IMR-90 (cell line): ENCODE measurements at regions not wholly inside any gene's neighbourhood (a gene's known extent, or its start where the extent isn't known, plus 50 kb on each side); places are given as distances from the start of the nearest gene placed in this dataset.

Experiments used
- ATAC-seq: fragments of 200-7000 bp; cut with Tn5 transposase; 2 replicates; pipeline ENCODE4 v1.9.1; 2020; ENCODE audit warnings: low read depth, mild to moderate bottlenecking, moderate library complexity
- BruUV-seq: library from RNA; stranded (reverse); fragments of 400-500 nt; replicated peaks from 2 replicates; lab custom pipeline; 2021; lab: Mats Ljungman, UMichigan
- CTCF ChIA-PET: fragments of 300-600 bp; formaldehyde crosslinking; extraction: SDS; loops from one replicate; lab custom pipeline; 2021; ENCODE audit warnings: antibody characterized with exemption; lab: Yijun Ruan, JAX
- POLR2A ChIA-PET: fragments of 300-600 bp; sonication (Branson Sonifier 250); formaldehyde crosslinking; loops from one replicate; lab custom pipeline; 2022; ENCODE audit warnings: antibody characterized with exemption; ENCODE audit not compliant: unreplicated experiment; lab: Charles Lee
- DNase-seq: peaks from one replicate; pipeline ENCODE4 v3.0.0; 2013
- H2AFZ ChIP-seq: replicated peaks from 2 replicates; pipeline ENCODE3; 2013; ENCODE audit warnings: low read length, mild to moderate bottlenecking; ENCODE audit not compliant: poor library complexity
- H2AK5ac ChIP-seq: 2 replicates; pipeline ENCODE4 v1.6.1; 2013; ENCODE audit warnings: low read depth, low read length, inconsistent platforms
- H2AK9ac ChIP-seq: replicated peaks from 2 replicates; pipeline ENCODE3; 2013; ENCODE audit warnings: mild to moderate bottlenecking, low read depth, low read length, moderate library complexity; ENCODE audit not compliant: poor library complexity
- H2BK120ac ChIP-seq: 2 replicates; pipeline ENCODE4 v1.6.1; 2013; ENCODE audit warnings: low read depth, low read length, inconsistent platforms
- H2BK15ac ChIP-seq: 3 replicates; pipeline ENCODE4 v1.6.1; 2013; ENCODE audit warnings: low read depth, low read length, inconsistent platforms
- H2BK20ac ChIP-seq: 2 replicates; pipeline ENCODE4 v1.6.1; 2013; ENCODE audit warnings: low read depth, mild to moderate bottlenecking, inconsistent platforms, low read length, moderate library complexity
- H2BK5ac ChIP-seq: 2 replicates; pipeline ENCODE4 v1.6.1; 2013; ENCODE audit warnings: mild to moderate bottlenecking, low read depth, low read length, inconsistent platforms; ENCODE audit not compliant: poor library complexity, severe bottlenecking
- H3K14ac ChIP-seq: replicated peaks from 2 replicates; pipeline ENCODE4 v1.6.1; 2013; ENCODE audit warnings: low read depth, low read length, inconsistent platforms
- H3K18ac ChIP-seq: 2 replicates; pipeline ENCODE4 v1.6.1; 2013; ENCODE audit warnings: low read depth, low read length, control low read depth
- H3K23ac ChIP-seq: 2 replicates; pipeline ENCODE4 v1.6.1; 2013; ENCODE audit warnings: low read depth, low read length, inconsistent platforms
- H3K27ac ChIP-seq: 2 replicates; pipeline ENCODE4 v1.5.1; 2013; ENCODE audit warnings: mild to moderate bottlenecking, control low read depth, low read length; ENCODE audit not compliant: insufficient read depth
- H3K27me3 ChIP-seq: 2 replicates; pipeline ENCODE4 v1.6.1; 2013; ENCODE audit warnings: low read length; ENCODE audit not compliant: control insufficient read depth, insufficient read depth
- H3K36me3 ChIP-seq: 2 replicates; pipeline ENCODE4 v1.6.1; 2013; ENCODE audit warnings: low read length, mixed read lengths; ENCODE audit not compliant: control insufficient read depth, insufficient read depth
- H3K4ac ChIP-seq: 2 replicates; pipeline ENCODE4 v1.6.1; 2013; ENCODE audit warnings: low read depth, low read length, inconsistent platforms
- H3K4me1 ChIP-seq: 2 replicates; pipeline ENCODE4 v1.6.1; 2013; ENCODE audit warnings: low read length, mixed read lengths; ENCODE audit not compliant: control insufficient read depth, insufficient read depth
- H3K4me2 ChIP-seq: 2 replicates; pipeline ENCODE4 v1.6.1; 2013; ENCODE audit warnings: low read depth, mild to moderate bottlenecking, control low read depth, low read length, moderate library complexity
- H3K4me3 ChIP-seq: 2 replicates; pipeline ENCODE4 v1.5.1; 2013; ENCODE audit warnings: low read depth, mild to moderate bottlenecking, control low read depth, low read length, moderate library complexity; ENCODE audit not compliant: insufficient read depth
- H3K56ac ChIP-seq: 2 replicates; pipeline ENCODE4 v1.6.1; 2013; ENCODE audit warnings: low read length, inconsistent platforms; ENCODE audit not compliant: insufficient read depth; ENCODE audit errors: extremely low read depth
- H3K79me1 ChIP-seq, 2 experiments: 2 replicates each; pipeline ENCODE4 v1.6.1; 2013; ENCODE audit warnings: low read length in 2 of 2, inconsistent platforms in 1 of 2, low read depth in 1 of 2
- H3K9ac ChIP-seq: 2 replicates; pipeline ENCODE4 v1.6.1; 2013; ENCODE audit warnings: low read depth, low read length, control low read depth
- H3K9me1 ChIP-seq: 2 replicates; pipeline ENCODE4 v1.6.1; 2013; ENCODE audit warnings: low read length, inconsistent platforms; ENCODE audit not compliant: insufficient read depth
- H3K9me3 ChIP-seq: 2 replicates; pipeline ENCODE4 v1.6.1; 2013; ENCODE audit warnings: low read length; ENCODE audit not compliant: control insufficient read depth, insufficient read depth
- H4K20me1 ChIP-seq: 2 replicates; pipeline ENCODE4 v1.6.1; 2013; ENCODE audit warnings: low read length, inconsistent platforms; ENCODE audit not compliant: insufficient read depth
- H4K5ac ChIP-seq: 2 replicates; pipeline ENCODE4 v1.6.1; 2013; ENCODE audit warnings: mild to moderate bottlenecking, low read depth, low read length, control low read depth
- H4K8ac ChIP-seq, 2 experiments: 2 replicates each; pipeline ENCODE4 v1.6.1; 2013; ENCODE audit warnings: low read depth in 2 of 2, low read length in 2 of 2, control low read depth in 1 of 2, inconsistent platforms in 1 of 2
- H4K91ac ChIP-seq: 2 replicates; pipeline ENCODE4 v1.6.1; 2013; ENCODE audit warnings: low read depth, low read length, inconsistent platforms; ENCODE audit not compliant: insufficient read depth
- BHLHE40 ChIP-seq: fragments of 150-350 bp; IDR thresholded peaks from 2 replicates; pipeline ENCODE4 v1.6.1; 2016; ENCODE audit warnings: mild to moderate bottlenecking, low read depth, low read length
- CEBPB ChIP-seq: IDR thresholded peaks from 2 replicates; pipeline ENCODE4 v1.6.1; 2012; ENCODE audit warnings: low read depth, low read length, improper control_type of control experiment
- CTCF ChIP-seq: conservative IDR thresholded peaks from 2 replicates; pipeline ENCODE4 v1.5.1; 2012; ENCODE audit warnings: mild to moderate bottlenecking, low read depth, low read length, improper control_type of control experiment
- FOS ChIP-seq: fragments of 150-350 bp; IDR thresholded peaks from 2 replicates; pipeline ENCODE4 v1.6.1; 2016; ENCODE audit warnings: low read depth, low read length
- MAFK ChIP-seq: IDR thresholded peaks from 2 replicates; pipeline ENCODE4 v1.6.1; 2012; ENCODE audit warnings: low read depth, low read length, improper control_type of control experiment
- MAZ ChIP-seq: IDR thresholded peaks from 2 replicates; pipeline ENCODE4 v1.6.1; 2012; ENCODE audit warnings: low read depth, mild to moderate bottlenecking, low read length, improper control_type of control experiment, moderate library complexity, borderline replicate concordance
- MXI1 ChIP-seq: IDR thresholded peaks from 2 replicates; pipeline ENCODE4 v1.6.1; 2012; ENCODE audit warnings: low read depth, mild to moderate bottlenecking, low read length, moderate library complexity, borderline replicate concordance
- RAD21 ChIP-seq: IDR thresholded peaks from 2 replicates; pipeline ENCODE4 v1.6.1; 2012; ENCODE audit warnings: low read length, improper control_type of control experiment
- RCOR1 ChIP-seq: IDR thresholded peaks from 2 replicates; pipeline ENCODE4 v1.6.1; 2012; ENCODE audit warnings: mild to moderate bottlenecking, low read length, improper control_type of control experiment; ENCODE audit not compliant: insufficient replicate concordance
- SMC3 ChIP-seq: fragments of 150-350 bp; IDR thresholded peaks from 2 replicates; pipeline ENCODE4 v1.6.1; 2016; ENCODE audit warnings: low read depth, mild to moderate bottlenecking, antibody characterized with exemption, low read length, moderate library complexity
- USF2 ChIP-seq: fragments of 150-350 bp; IDR thresholded peaks from 2 replicates; pipeline ENCODE4 v1.6.1; 2017; ENCODE audit warnings: mild to moderate bottlenecking, antibody characterized with exemption, low read length, low read depth
- WGBS, 2 experiments: methylation state at CpG; one replicate each; pipeline versions ENCODE4 v1.1.5 to v1.1.7; 2013; ENCODE audit warnings: missing lambda C conversion rate in 2 of 2; ENCODE audit not compliant: insufficient read length in 1 of 2; ENCODE audit errors: extremely low coverage in 2 of 2; 5-methylcytosine and 5-hydroxymethylcytosine counted together
- dilution Hi-C: fragments of 300-500 bp; cut with HindIII; formaldehyde crosslinking; loops from one replicate; pipeline ENCODE4 v1.14.3; 2018; ENCODE audit warnings: low sequenced_read_pairs; ENCODE audit not compliant: unreplicated experiment
- in situ Hi-C: fragments of 300-500 bp; cut with MboI; formaldehyde crosslinking; loops from 3 replicates; pipeline ENCODE4 v1.14.3; 2019; ENCODE audit warnings: low sequenced_read_pairs, inconsistent platforms, mixed read lengths
- intact Hi-C: fragments of 100-400 bp; cut with micrococcal nuclease; formaldehyde crosslinking; loops from 2 replicates; pipeline ENCODE4 v1.10.0; 2022

DNA sequence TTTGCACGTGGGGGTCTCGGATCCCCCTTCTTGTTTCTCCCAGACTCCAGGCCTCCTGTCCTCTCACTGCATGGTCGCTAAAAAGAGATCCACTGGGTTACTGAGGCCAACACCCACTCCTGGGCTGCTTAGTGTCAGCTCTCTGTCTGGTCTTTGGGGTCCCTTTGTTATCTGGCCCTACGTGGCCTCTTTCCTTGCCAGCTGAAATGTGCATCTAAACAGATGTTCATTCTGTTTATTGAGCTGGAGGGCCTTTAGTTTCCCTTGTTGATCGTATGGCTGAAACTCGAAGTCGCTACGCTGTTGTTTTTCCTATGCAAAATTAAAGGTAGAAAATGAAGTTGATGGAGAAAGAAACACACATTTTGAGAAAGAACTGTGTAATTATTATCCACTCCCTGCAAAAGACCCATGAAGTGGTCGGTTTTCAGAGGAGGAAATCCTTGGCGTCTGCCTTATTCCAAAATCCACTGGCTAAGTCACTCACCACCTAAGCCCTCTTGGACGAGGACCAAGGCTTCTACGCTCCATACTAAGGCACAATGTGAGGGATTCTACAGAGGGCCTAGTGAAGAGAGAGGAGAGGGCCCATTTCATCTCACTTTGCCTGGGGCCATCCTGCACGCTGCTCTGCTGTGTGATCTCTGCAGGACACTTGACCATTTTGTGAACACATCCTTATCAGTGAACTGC is 105.3 kb downstream of the GLI2 start:
- no peak for DNase-seq
- CTCF ChIA-PET, result no interaction called here
- Histone ChIP-seq H3K36me3 (peaks cover 8% of the 10 kb centered on the region), H3K9me1 (peaks cover 35% of the 10 kb centered on the region), H4K91ac (peak overlapping the region; percentile 20; the same call in 1 of the 2 replicates), H2AK9ac (no peak overlapping the region), H3K4ac (no peak overlapping the region), H4K20me1 (peaks cover 57% of the 10 kb centered on the region), H2BK5ac (no peak overlapping the region), H4K8ac (no peak overlapping the region), H3K27ac (no peak overlapping the region), H3K23ac (no peak overlapping the region), H3K9ac (no peak overlapping the region), H2BK15ac (no peak overlapping the region), H3K9me3 (0 out of 2 replicates have a peak, but pooled peaks cover 1% of the 10 kb centered on the region), H3K56ac (no peak overlapping the region), H3K18ac (no peak overlapping the region; the same call in 1 of the 2 replicates), H2AK5ac (no peak overlapping the region), H3K79me1 (peaks cover 50 to 65% of the 10 kb centered on the region in 2 experiments), H2BK120ac (no peak overlapping the region), H2AFZ (no peak overlapping the region), H2BK20ac (no peak overlapping the region), H3K27me3 (no peaks in the 10 kb centered on the region), H3K14ac (no peak overlapping the region), H3K4me1 (peaks cover 11% of the 10 kb centered on the region), H3K4me3 (no peak overlapping the region), H3K4me2 (no peak overlapping the region), H4K5ac (no peak overlapping the region)
- intact Hi-C loops, result no loop called here
- no peak for ATAC-seq
- 40% methylated on average over 1 of the region's 13 CpGs; no CpG with 5 or more reads in 1 of the 2 experiments for WGBS, 2 experiments
- in situ Hi-C loops, result no loop called here
- POLR2A ChIA-PET, result interaction anchor here (0.6 kb wide), 1 partner anchor 14 kb away, joined by 3 read pairs; no protein-coding TSS in a partner anchor
- no TSS peak for BruUV-seq
- TF ChIP-seq SMC3, result no peak
- no peak for TF ChIP-seq CEBPB
- no peak for TF ChIP-seq CTCF
- TF ChIP-seq MAZ, result no peak
- no peak for TF ChIP-seq RCOR1
- no peak for TF ChIP-seq FOS
- TF ChIP-seq MXI1, result no peak
- no peak for TF ChIP-seq MAFK
- no peak for TF ChIP-seq BHLHE40
- TF ChIP-seq USF2, result no peak
- TF ChIP-seq RAD21, result no peak
- dilution Hi-C loops, result no loop called here
